Body of pancreas (tissue), 4 donors: ENCODE measurements at regions not wholly inside any gene's neighbourhood (a gene's known extent, or its start where the extent isn't known, plus 50 kb on each side); places are given as distances from the start of the nearest gene placed in this dataset.

Experiments used
- ATAC-seq: fragments of 150-250 bp; one replicate; pipeline ENCODE4 v1.9.1; 2016
- DNase-seq, 4 donors: peaks; one replicate each; pipeline ENCODE4 v3.0.0-alpha.2; 2019
- H3K27ac ChIP-seq, 4 donors: fragments of 200-600 bp; sonication (generic); 1 replicate in 3 of 4; 2 replicates in 1 of 4; pipeline versions ENCODE4 v1.5.1 to v1.6.1; 2016 to 2019; ENCODE audit warnings: mild to moderate bottlenecking in 1 of 4, mixed read lengths in 1 of 4, moderate library complexity in 1 of 4
- H3K27me3 ChIP-seq, 2 donors: fragments of 200-600 bp; sonication (generic); one replicate each; pipeline ENCODE4 v1.6.0; 2016; ENCODE audit warnings: mild to moderate bottlenecking in 1 of 2
- H3K36me3 ChIP-seq, 2 donors: fragments of 200-600 bp; sonication (generic); replicated peaks in 1 of 2; 2 replicates each; pipeline ENCODE4 v1.5.1; 2016; ENCODE audit warnings: low read depth in 2 of 2; ENCODE audit not compliant: insufficient read depth in 1 of 2
- H3K4me1 ChIP-seq: fragments of 200-600 bp; sonication (generic); one replicate; pipeline ENCODE4 v1.6.0; 2016
- H3K4me3 ChIP-seq, 2 donors: fragments of 200-600 bp; sonication (generic); 1 replicate in 1 of 2; 2 replicates in 1 of 2; pipeline ENCODE4 v1.5.1; 2016 to 2019
- H3K9me3 ChIP-seq, 3 donors: fragments of 200-600 bp; sonication (generic); 1 replicate in 2 of 3; 2 replicates in 1 of 3; pipeline ENCODE4 v1.5.1; 2016
- CTCF ChIP-seq, 7 experiments: fragments of 450-650 bp in 4 of 7; fragments of 200-600 bp in 3 of 7; sonication (generic) in 3 of 7; IDR thresholded peaks; one replicate each; pipeline ENCODE4 v1.5.1; 2016 to 2019; ENCODE audit warnings: antibody characterized with exemption in 7 of 7
- POLR2A ChIP-seq, 3 donors: fragments of 450-650 bp; IDR thresholded peaks; one replicate each; pipeline ENCODE4 v1.6.1; 2016; ENCODE audit warnings: antibody characterized with exemption in 3 of 3, mild to moderate bottlenecking in 2 of 3
- WGBS, 2 donors: methylation state at CpG; one replicate each; pipeline ENCODE4 v1.1.5; 2017; 5-methylcytosine and 5-hydroxymethylcytosine counted together
- intact Hi-C: fragments of 100-400 bp; cut with DNase I; formaldehyde crosslinking; loops from one replicate; pipeline ENCODE4 v1.15.1; 2023

GRCh38 chr7:144969787-144970186 lies 133.9 kb upstream of the TPK1 start:
- Histone ChIP-seq H3K4me3 (no peak overlapping the region), H3K36me3 (no peaks in the 10 kb centered on the region), H3K9me3 (no peaks in the 10 kb centered on the region), H3K27me3 (no peaks in the 10 kb centered on the region), H3K27ac (no peak overlapping the region), H3K4me1 (no peaks in the 10 kb centered on the region)
- 23 to 47% methylated on average over 3 of the region's 3 CpGs for WGBS, 2 donors
- intact Hi-C loops, result no loop called here
- DNase-seq (no peak), ATAC-seq (no peak)
- no peak for TF ChIP-seq POLR2A (IDR thresholded peaks at IDR 0.05)
- TF ChIP-seq CTCF (IDR thresholded peaks at IDR 0.05), result no peak

GRCh38 chr7:144960763-144961162 lies 124.9 kb upstream of the TPK1 start:
- TF ChIP-seq POLR2A (IDR thresholded peaks at IDR 0.05), result no peak
- no peak for TF ChIP-seq CTCF (IDR thresholded peaks at IDR 0.05)
- ATAC-seq (no peak), DNase-seq (no peak)
- Histone ChIP-seq H3K4me3 (no peak overlapping the region), H3K4me1 (no peaks in the 10 kb centered on the region), H3K27ac (no peak overlapping the region), H3K36me3 (no peaks in the 10 kb centered on the region), H3K27me3 (no peaks in the 10 kb centered on the region), H3K9me3 (no peaks in the 10 kb centered on the region)
- intact Hi-C loops, result no loop called here
- 40 to 46% methylated on average over 3 of the region's 3 CpGs for WGBS, 2 donors

GRCh38 chr7:144957998-144958397 lies 122.1 kb upstream of the TPK1 start:
- Histone ChIP-seq H3K27me3 (no peaks in the 10 kb centered on the region), H3K4me1 (no peaks in the 10 kb centered on the region), H3K4me3 (no peak overlapping the region), H3K27ac (no peak overlapping the region), H3K9me3 (no peaks in the 10 kb centered on the region), H3K36me3 (no peaks in the 10 kb centered on the region)
- no peak for DNase-seq
- WGBS, 2 donors, result 50 to 51% methylated on average over 2 of the region's 2 CpGs
- intact Hi-C loops, result no loop called here
- TF ChIP-seq CTCF (IDR thresholded peaks at IDR 0.05), result no peak
- no peak for TF ChIP-seq POLR2A (IDR thresholded peaks at IDR 0.05)
- no peak for ATAC-seq

- ATAC-seq, result no peak
- intact Hi-C loops, result no loop called here
- 70 to 84% methylated on average over 1 of the region's 1 CpG for WGBS, 2 donors
- Histone ChIP-seq H3K9me3 (no peaks in the 10 kb centered on the region), H3K27me3 (no peaks in the 10 kb centered on the region), H3K27ac (no peak overlapping the region), H3K4me3 (no peak overlapping the region), H3K4me1 (no peaks in the 10 kb centered on the region), H3K36me3 (no peaks in the 10 kb centered on the region)
- TF ChIP-seq CTCF (IDR thresholded peaks at IDR 0.05) (no peak), POLR2A (IDR thresholded peaks at IDR 0.05) (no peak)
- DNase-seq, result no peak
Measured at GRCh38 chr7:144955422-144955821, 119.6 kb upstream of the TPK1 start.

GRCh38 chr7:144941127-144941526 lies 105.3 kb upstream of the TPK1 start:
- no peaks in the 10 kb centered on the region for H3K4me1 ChIP-seq
- ATAC-seq (no peak), DNase-seq (no peak)
- 50 to 53% methylated on average over 1 of the region's 1 CpG for WGBS, 2 donors
- TF ChIP-seq CTCF (IDR thresholded peaks at IDR 0.05), result no peak
- TF ChIP-seq POLR2A (IDR thresholded peaks at IDR 0.05), result no peak
- no peak overlapping the region for H3K4me3 ChIP-seq
- H3K9me3 ChIP-seq, result no peaks in the 10 kb centered on the region
- intact Hi-C loops, result no loop called here
- no peaks in the 10 kb centered on the region for H3K36me3 ChIP-seq
- H3K27me3 ChIP-seq, result no peaks in the 10 kb centered on the region
- H3K27ac ChIP-seq, result no peak overlapping the region
